Activated CD8-positive, alpha-beta memory T cell treated with anti-CD3 and anti-CD28 coated beads for 4 hours (primary cell): ENCODE measurements at regions not wholly inside any gene's neighbourhood (a gene's known extent, or its start where the extent isn't known, plus 50 kb on each side); places are given as distances from the start of the nearest gene placed in this dataset.
"Not testable (repeated sequence)": the region's sequence is repeated elsewhere in the genome, so short reads cannot be mapped to it uniquely, and the experiment has no call there.

Source experiments
- DNase-seq, 2 donors: peaks; one replicate each; pipeline ENCODE4 v3.0.0-alpha.2; 2020; ENCODE audit warnings: low read depth in 2 of 2

DNA sequence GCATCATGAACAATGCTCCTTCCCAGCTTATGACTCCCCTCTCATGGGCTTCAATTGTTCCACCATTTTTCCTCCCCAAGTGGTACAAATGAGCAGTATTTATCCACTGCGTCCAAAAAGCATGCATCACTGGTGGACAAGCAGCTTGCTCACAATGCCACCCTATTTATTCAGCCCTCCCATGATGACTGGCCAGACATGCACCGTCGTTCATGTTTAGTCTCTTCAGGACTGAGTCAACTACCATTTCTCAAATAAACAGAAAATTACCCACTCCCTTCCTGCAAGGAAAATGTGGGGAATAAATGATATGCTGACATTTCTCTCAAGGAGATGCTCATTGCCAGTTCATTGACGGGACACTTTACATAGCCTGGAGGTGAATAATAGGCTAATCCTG is 300.4 kb downstream of the C6orf118 start:
- DNase-seq: no peak

DNA sequence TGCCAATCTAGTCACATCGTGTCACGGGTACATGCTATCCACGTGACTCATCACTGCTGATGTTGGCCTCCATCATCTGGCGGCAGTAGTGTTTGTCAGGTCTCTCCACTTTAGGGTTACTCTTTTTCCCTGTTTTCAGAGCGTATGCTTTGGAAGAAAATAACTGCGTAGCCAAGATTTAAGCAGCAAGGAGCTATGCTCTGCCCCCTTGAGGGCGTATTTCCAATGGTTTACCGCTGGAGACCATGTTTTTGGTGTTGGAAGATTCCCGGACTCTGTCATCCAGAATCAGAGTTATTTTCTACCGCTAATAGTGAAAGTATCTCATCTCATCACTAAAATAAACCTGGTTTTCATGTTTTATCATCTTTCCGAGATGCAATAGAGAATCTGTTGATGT is 306.5 kb downstream of the C6orf118 start:
- no peak for DNase-seq

DNA sequence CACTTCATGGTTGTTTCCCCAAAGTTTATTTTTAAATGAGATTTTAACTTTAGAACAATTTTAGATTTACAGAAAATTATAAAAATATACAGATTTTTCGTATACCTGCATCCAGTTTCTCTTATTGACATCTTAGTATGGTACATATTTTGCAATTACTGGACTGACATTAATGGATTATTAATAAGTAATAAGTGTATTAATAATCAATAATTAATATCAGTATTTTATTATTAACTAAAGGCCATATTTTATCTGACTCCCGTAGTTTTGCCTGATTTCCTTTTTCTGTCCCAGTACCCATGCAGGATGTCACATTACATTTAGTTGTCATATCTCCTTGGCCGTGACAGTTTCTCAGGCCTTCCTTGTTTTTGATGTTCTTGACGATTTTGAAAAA is 307.0 kb downstream of the C6orf118 start:
- no peak for DNase-seq

DNA sequence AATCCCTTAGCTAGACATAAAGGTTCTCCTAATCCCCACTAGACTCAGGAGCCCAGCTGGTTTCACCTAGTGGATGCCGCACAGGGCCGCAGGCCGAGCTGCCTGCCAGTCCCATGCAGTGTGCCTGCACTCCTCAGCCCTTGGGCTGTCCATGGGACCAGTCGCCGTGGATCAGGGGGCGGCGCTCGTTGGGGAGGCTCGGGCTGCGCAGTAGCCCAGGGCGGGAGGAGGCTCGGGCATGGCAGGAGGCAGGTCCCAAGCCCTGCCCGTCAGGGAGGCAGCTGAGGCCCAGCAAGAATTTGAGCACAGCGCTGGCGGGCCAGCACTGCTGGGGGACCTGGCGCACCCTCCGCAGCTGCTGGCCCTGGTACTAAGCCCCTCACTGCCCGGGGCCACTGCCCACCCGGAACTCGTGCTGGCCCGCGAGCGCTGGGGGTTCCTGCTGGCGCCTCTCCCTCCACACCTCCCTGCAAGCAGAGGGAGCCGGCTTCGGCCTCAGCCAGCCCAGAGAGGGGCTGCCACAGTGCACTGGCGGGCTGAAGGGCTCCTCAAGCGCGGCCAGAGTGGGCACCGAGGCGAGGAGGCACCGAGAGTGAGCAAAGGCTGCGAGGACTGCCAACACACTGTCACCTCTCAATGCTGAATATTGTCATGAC is 307.8 kb downstream of the C6orf118 start:
- no peak for DNase-seq

DNA sequence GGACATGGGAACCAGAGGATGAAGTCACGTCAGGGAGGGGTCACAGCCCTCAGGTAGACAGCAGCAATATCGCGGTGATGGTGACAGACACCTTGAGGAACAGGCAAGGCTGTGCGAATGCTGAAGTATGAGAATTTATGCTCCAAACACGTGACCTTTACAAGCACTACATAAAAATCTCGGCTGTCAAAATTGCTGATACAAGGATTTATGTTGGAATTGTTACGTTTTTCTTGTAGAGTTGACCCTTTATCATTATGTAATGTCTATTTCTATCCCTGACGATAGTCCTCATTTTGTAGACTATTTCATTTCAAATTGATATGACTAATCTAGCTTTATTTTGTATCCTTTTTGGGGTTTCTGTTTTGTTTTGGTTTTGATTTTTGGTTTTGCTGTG is 311.1 kb downstream of the C6orf118 start:
- no peak for DNase-seq

DNA sequence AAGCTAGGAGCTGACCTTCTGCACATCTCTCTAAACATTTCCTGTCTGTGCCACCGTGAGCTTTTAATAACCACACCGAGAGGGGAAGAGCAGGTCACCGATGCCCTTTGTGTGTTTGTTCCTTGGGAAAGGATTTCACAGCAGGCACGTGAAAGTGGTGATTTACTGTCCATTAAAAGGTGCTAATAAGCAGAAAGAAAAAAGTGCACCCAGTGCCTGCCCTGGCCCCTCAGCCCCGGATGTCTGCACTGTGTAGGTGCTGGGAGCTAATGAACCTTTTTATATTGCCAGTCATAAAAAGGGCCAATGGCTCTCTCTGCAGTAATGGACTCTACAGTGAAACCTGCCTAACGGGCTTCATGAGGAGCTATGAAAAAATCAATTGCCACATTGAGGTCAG is 312.6 kb downstream of the C6orf118 start:
- no peak for DNase-seq

DNA sequence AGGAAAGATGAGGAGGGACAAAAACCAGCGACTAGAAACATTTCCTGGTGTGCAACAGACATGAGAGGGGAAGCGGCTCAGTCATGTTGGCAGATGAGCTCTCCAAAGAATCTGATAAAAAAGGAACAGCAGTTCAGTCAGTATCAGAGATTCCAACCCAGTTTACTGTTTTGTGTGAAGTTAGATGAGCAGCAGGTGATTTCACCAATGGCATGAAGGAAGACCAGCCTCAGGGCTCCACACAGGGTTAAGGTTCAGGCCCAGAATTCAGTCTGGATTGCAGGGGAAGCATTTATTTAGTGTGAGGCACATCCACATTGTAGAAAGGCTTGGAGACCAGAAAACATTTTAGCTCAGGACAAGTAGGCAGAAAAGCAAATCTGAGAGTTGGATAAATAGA is 317.8 kb downstream of the C6orf118 start:
- DNase-seq: no peak

DNA sequence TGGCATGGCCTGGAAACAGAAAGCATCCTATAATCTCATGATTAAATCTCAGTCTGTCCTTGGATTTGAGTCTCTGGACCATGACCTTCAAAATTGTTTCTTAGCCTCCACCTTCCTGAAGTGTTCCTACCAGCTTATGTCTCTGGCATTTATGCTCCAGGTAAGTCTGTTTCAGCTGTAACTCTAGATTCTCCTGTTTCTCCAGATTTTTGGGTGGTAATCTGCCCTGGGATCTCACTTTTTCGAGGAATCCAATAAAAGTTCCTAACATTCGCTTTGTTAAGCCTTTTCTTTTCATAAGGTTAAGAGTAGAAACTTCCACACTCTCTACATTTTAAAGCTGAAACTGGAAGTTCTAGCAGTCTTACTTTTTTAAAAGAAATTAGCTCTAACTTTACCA is 318.5 kb downstream of the C6orf118 start:
- DNase-seq: no peak

DNA sequence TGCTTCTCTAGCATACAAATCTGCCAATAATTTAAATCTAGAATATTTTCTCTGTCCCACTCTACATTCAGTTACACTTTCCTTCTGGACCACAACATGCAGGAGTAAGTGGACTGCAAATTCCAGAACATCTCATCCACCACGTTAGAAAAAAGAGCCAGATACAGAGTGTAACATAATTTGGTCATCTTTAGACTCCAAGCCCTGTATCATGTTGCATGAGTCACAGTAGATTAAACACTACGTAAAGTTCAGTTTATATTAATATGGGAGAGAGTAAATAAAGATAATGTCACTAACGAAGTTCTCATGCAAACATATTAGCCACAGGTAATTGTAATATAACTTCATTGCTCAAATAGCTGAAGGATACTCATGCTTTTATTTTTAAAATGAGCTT is 327.0 kb downstream of the C6orf118 start:
- no peak for DNase-seq

DNA sequence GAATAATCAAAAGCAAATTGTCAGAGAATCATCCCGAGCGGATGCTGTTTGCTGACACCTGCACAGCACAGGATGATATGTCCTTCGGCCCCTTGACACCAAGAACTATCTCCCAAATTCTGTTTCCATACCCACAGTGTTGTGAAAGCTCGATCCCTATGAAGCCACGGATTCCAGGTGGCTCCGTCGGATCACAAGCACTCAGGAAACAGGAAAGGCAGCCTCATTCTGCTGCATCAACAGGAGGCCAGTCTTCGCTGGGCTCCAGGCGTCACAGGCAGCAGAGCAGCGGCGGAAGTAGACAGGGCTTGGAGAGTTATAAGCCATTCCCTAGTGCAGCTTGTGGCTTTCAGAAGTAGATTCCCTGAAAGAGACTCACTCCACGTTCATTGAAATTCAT is 342.3 kb downstream of the C6orf118 start:
- DNase-seq: no peak

DNA sequence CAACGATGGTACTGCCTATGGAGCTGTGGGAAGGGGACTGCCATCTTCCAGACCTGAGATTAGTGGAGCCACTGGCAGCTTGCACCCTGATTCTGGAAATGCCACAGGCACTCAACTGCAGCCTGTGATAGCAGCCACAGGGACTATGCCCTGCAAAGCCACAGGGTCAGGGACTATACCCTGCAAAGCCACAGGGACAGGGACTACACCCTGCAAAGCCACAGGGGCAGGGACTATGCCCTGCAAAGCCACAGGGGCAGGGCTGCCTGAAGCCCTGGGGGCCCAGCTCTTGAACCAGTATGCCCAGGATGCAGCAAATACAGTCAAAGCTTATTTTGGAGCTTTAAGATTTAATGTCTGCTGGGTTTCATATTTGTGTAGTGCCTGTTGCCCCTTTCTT is 346.6 kb downstream of the C6orf118 start:
- DNase-seq: no peak

DNA sequence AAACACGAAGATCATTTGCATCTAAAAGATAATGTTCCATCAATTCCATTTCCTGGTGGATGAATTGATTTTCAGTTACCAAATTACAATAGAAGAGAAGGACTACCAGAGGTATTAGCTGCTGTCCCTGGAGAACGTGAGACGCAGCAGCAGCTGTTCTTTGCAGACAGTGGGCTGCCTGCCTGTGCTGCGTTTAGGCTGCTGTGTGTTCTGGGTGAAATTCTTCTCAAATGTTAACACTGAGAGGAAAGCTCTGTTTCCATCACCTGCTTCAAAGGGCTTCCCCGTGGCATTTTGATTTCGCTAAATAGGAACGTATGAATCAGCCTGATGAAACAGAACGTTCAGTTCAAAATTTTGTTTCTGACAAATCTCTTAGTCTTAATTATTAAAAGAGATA is 362.2 kb downstream of the C6orf118 start:
- no peak for DNase-seq

DNA sequence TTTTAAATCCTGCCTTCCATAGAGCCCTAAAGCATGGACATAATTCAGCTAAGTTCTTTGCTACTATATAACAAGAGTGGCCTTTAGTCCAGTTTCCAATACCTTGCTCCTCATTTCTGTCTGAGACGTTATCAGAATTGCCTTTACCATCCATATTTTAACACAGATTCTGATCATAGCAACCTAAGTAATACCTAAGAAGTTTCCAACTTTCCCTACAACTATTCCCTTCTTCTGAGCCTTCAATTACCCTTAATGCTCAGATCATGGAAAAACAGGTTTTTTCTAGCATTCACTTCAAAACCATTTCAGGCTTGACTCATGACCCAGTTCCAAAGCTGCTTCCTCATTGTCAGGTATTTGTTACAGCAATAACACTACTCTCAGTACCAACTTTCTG is 367.1 kb downstream of the C6orf118 start:
- no peak for DNase-seq

DNA sequence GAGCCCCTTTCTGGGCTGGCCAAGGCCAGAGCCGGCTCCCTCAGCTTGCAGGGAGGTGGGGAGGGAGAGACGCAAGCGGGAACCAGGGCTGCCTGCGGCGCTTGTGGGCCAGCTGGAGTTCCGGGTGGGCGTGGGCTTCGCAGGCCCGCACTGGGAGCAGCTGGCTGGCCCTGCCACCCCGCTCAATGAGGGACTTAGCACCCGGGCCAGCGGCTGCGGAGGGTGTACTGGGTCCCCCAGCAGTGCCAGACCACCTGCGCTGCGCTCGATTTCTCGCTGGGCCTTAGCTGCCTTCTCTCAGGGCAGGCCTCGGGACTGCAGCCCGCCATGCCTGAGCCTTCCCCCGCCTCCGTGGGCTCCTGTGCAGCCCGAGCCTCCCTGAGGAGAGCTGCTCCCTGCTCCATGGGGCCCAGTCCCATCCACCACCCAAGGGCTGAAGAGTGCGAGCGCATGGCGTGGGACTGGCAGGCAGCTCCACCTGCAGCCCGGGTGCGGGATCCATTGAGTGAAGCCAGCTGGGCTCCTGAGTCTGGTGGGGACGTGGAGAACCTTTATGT is 376.1 kb downstream of the C6orf118 start:
- not testable (repeated sequence) for DNase-seq

DNA sequence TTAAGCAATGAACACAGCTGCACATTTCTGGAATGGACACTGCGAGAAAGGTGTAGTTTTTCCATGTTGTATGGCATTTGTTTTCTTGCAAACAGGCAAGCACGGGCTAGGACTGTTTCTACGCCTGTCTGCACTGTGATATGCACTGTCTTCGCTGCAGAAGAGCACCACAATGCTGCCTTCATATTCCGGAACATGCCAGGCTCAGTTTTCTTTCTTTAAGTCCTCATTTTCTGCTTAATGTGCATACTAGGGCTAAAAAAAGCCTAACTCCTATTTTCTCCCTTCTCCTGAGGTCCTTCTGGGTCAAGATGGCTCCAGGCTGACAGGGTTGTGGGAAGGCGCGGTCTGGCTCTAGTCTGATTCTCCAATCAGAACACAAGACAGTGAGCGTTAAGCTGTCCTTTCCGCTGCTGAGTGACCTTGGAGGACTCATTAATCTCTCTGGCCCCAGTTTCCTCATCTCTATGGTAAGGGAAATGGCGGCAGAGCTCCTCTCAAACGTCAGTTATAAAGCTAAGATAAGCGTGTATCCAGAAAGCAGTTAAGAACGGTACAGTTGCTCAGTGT is 379.9 kb downstream of the C6orf118 start:
- no peak for DNase-seq

DNA sequence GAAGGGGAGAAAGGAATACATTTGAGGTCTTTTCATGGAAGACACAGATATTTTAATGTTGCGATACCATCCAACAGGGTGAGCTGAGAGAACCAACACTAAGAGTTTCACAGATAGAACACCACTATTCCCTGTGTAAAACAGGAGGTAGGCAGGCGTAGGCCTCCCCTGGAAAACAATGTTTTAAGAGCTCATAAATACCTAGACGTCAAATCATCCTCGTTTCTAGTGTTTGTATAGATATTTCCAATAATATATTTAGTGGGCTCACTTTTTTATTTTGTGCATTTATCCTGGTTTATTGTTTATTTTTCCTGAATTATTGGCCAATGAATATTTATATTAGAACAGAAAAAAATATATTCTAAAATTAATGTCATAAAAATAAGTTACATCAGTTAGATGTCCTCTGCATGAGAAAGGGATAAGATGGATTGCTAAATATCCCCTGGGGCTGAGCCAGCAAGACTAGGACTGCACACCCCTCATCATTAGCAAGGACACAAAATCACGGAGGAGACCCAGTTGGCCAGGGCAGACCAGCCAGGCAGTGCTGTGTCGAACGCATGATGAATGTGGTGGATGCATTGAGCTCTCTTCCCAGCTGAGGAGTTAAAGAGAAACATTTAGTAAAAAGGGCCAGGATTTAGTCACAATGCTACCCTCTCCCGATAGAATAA is 380.5 kb downstream of the C6orf118 start:
- no peak for DNase-seq

DNA sequence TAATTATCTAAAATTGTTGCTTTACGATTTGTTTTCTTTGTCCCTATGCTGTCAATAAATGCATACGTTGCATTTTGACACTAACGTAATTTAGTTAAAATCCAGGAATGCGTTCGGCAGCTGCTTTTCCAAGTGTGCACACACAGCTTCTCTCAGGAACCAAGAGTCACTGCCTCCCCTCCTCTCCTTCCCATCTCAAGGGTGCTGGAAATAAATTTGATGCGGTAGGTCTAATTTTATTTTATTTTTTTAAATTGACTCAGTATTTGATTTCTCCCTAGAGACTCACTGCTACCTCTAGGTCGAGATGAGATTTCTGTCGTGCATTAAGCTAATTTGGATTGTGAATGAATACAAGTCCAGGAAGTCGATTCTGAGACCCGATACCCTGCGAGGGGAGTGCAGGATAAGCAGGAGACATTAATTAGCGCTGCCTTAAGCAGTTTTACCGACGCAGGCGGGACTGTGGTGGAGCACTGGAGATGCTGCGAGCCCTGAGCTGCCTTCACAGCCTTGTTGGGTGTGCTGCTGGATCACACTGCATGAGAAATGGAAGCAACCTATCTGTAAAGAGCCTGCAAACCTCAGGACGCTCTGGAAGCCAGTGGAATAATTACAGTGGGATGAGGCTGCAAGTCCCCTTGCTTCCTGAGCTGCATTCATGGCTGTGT is 381.2 kb downstream of the C6orf118 start:
- DNase-seq: no peak

DNA sequence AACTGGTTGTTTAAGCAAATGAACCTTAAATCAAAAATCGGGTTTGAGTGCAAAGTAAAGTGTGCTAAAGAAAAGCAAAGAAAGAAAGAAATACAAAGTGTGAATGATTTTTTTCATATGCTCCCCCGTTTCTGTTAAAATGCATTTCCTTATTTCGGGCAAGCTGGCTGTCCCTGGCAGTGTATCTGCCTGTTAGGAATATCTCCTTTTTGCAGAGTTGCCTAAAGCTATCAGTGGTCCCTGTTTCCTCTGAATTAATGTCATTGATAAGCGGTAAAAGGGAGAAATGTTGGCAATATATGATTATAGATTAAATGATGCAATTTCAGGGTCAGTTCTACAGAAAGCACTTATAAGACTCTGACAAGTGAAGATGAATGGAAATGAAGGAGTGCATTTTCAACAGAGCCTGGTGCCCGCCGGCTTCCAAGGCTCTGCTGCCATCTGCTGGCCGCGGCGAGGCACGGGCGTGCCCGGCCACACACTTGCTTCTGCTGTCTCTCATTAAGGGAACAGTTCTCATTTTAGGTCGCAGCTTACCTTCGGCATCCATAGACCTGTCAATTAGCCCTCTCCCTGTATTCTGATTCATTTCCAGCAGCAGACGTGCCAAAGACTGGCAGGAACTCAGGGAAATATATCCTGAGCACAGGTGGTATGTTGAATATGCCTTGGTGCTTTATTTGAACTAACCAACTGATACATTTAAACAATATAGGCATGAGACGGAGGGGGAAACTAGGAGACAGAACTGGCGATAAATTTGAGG is 381.9 kb downstream of the C6orf118 start:
- DNase-seq: peak in 1 of 2 donors; percentile 2

DNA sequence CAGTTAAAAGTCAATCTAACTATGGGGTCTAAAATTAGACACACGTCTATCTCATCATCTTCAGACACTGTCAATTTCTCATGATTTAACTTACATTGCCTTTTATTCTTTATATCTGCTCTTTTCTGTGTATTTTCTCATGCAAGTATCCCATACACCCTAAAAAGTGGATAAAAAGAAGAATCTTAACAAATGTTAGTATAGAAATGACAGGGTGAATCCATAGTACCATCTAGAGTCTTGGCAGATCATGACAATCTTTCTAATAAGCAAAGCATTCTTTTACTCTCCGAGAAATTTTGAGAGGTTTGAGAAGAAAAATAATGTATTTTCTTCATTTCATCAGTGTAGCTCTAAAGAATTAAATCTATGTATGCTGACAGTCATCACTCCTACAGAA is 382.7 kb downstream of the C6orf118 start:
- no peak for DNase-seq

DNA sequence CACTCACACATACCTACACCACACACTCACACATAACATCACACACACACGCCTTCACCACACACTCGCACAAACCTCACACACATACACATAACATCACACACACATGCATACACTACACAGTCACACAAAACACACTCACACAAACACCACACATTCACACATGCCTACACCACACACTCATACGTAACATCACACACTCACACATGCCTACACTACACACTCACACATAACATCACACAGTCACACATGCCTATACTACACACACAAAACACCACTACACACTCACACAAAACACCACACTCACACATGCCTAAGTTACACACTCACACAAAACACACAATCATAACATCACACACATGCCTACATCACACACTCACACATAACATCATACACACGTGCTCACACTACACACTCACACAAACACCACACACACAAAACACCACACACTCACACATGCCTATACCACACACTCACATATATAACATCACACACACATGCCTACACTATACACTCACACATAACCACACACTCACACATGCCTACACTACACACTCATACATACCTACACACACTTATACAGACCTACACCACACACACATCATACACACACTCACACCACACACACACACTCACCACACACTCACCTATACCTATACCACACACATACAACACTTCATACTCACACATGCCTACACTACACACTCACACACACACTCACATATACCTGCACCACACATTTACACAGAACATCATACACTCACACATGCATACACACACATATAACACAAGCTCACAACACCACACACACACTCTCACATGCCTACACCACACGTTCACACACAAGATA is 383.5 kb downstream of the C6orf118 start:
- DNase-seq: no peak

DNA sequence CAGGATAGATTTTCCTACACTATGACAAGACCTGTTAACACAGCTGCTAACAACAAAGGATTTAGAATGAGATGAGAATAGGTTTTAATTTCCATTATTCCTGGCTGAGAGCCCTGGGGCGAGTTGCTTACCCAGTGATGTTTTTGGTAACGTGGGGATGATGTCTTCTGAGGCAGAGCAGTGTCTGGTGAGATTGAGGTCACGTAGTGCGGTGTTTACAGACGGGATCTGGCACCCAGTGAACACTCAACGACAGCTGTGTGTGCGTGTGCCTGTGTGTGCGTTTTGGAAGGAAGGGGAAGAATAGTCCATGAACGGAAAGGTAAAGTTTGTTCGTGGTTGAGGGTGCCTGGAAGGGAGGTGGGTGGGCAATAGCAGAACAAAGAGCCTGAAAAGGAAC is 384.7 kb downstream of the C6orf118 start:
- no peak for DNase-seq
